GM12878 (cell line): ENCODE measurements at regions not wholly inside any gene's neighbourhood (a gene's known extent, or its start where the extent isn't known, plus 50 kb on each side); places are given as distances from the start of the nearest gene placed in this dataset.

Experiments
- ATAC-seq: fragments of 200-7000 bp; cut with Tn5 transposase; 3 replicates; pipeline ENCODE4 v1.9.1; 2020; ENCODE audit warnings: mild to moderate bottlenecking, moderate library complexity
- BruUV-seq: library from RNA; stranded (reverse); fragments of 400-500 nt; replicated peaks from 2 replicates; lab custom pipeline; 2021; lab: Mats Ljungman, UMichigan
- CTCF ChIA-PET: fragments of 300-600 bp; sonication (Branson Sonifier 250); formaldehyde crosslinking; extraction: SDS; loops from one replicate; lab custom pipeline; 2021; ENCODE audit warnings: inconsistent platforms; lab: Yijun Ruan, JAX
- POLR2A ChIA-PET: fragments of 350-600 bp; formaldehyde crosslinking; extraction: SDS; loops from one replicate; lab custom pipeline; 2021; ENCODE audit warnings: inconsistent platforms; lab: Charles Lee
- RAD21 ChIA-PET: fragments of 300-600 bp; sonication (Branson Sonifier 250); formaldehyde crosslinking; loops from one replicate; lab custom pipeline; 2023; ENCODE audit warnings: antibody characterized with exemption; ENCODE audit not compliant: unreplicated experiment; lab: Charles Lee
- SMC1A ChIA-PET: fragments of 300-600 bp; sonication (Branson Sonifier 250); formaldehyde crosslinking; loops from one replicate; lab custom pipeline; 2023; ENCODE audit not compliant: unreplicated experiment, uncharacterized antibody; lab: Charles Lee
- DNase-seq: peaks from one replicate; pipeline ENCODE4 v3.0.0-alpha.2; 2011; ENCODE audit warnings: low read depth, low spot score
- FAIRE-seq: peaks from 3 replicates; lab custom pipeline; 2011; peaks lifted over from hg19 to GRCh38; lab: Jason Lieb, UNC
- H2AFZ ChIP-seq: 2 replicates; pipeline ENCODE4 v1.6.0; 2011; ENCODE audit warnings: low read depth, low read length, control low read depth; ENCODE audit not compliant: control insufficient read depth
- H3K27ac ChIP-seq: 2 replicates; pipeline ENCODE4 v1.5.1; 2011; ENCODE audit warnings: control low read depth; ENCODE audit not compliant: control insufficient read depth, insufficient read depth
- H3K27me3 ChIP-seq, 2 experiments: replicated peaks in 1 of 2; 2 replicates each; pipeline versions ENCODE4 v1.6.0 to v1.6.1; 2011; ENCODE audit warnings: low read length in 1 of 2; ENCODE audit not compliant: control insufficient read depth in 2 of 2, insufficient read depth in 2 of 2
- H3K36me3 ChIP-seq, 2 experiments: 2 replicates each; pipeline ENCODE4 v1.5.1; 2011; ENCODE audit warnings: low read length in 1 of 2; ENCODE audit not compliant: control insufficient read depth in 2 of 2, insufficient read depth in 2 of 2
- H3K4me1 ChIP-seq: 2 replicates; pipeline ENCODE4 v1.6.1; 2011; ENCODE audit warnings: mild to moderate bottlenecking, low read length, moderate library complexity, mixed read lengths; ENCODE audit not compliant: control insufficient read depth, insufficient read depth
- H3K4me2 ChIP-seq: 2 replicates; pipeline ENCODE4 v1.6.0; 2011; ENCODE audit warnings: control low read depth; ENCODE audit not compliant: control insufficient read depth, insufficient read depth
- H3K4me3 ChIP-seq: fragments of 200-600 bp; sonication (generic); 2 replicates; pipeline ENCODE4 v1.5.1; 2016
- H3K79me2 ChIP-seq: 2 replicates; pipeline ENCODE4 v1.6.0; 2011; ENCODE audit warnings: low read length; ENCODE audit not compliant: control insufficient read depth, insufficient read depth
- H3K9ac ChIP-seq: 2 replicates; pipeline ENCODE4 v1.8.0; 2011; ENCODE audit warnings: low read length, control low read depth, mixed read lengths; ENCODE audit not compliant: control insufficient read depth, insufficient read depth
- H3K9me3 ChIP-seq: replicated peaks from 3 replicates; pipeline ENCODE4 v1.5.1; 2011; ENCODE audit warnings: mild to moderate bottlenecking, low read length; ENCODE audit not compliant: control insufficient read depth, insufficient read depth
- H4K20me1 ChIP-seq: 2 replicates; pipeline ENCODE4 v1.6.0; 2011; ENCODE audit not compliant: control insufficient read depth, insufficient read depth
- CREB1 ChIP-seq: IDR thresholded peaks from 2 replicates; pipeline ENCODE4 v1.6.1; 2012; ENCODE audit warnings: low read depth, mild to moderate bottlenecking, inconsistent platforms
- YY1 ChIP-seq: IDR thresholded peaks from 2 replicates; pipeline ENCODE4 v1.6.1; 2011; ENCODE audit warnings: low read depth, mild to moderate bottlenecking, low read length
- WGBS: methylation state at CpG from one replicate; pipeline ENCODE4 v1.1.6; 2016; ENCODE audit warnings: low lambda C conversion rate; ENCODE audit not compliant: insufficient replicate concordance, insufficient coverage; ENCODE audit errors: missing lambda C conversion rate; 5-methylcytosine and 5-hydroxymethylcytosine counted together
- in situ Hi-C: fragments of 300-500 bp; cut with MboI; formaldehyde crosslinking; loops from 9 replicates; pipeline ENCODE4 v1.14.3; 2018; ENCODE audit warnings: mixed read lengths
- intact Hi-C: fragments of 100-400 bp; cut with micrococcal nuclease; formaldehyde crosslinking; loops from one replicate; pipeline ENCODE4 v1.14.2; 2022; ENCODE audit not compliant: unreplicated experiment

GRCh38 chr17:36673068-36673467 is 71.7 kb downstream of the MRM1 start:
- 48% methylated on average over 5 of the region's 5 CpGs for WGBS
- RAD21 ChIA-PET: no interaction called here
- no peak overlapping the region for H3K4me2 ChIP-seq
- no peak overlapping the region for H3K4me3 ChIP-seq
- H3K79me2 ChIP-seq: no peaks in the 10 kb centered on the region
- FAIRE-seq (no peak), DNase-seq (no peak), ATAC-seq (no peak)
- intact Hi-C loops (no loop called here), in situ Hi-C loops (no loop called here)
- POLR2A ChIA-PET: no interaction called here
- CTCF ChIA-PET: no interaction called here
- no peak overlapping the region for H3K9ac ChIP-seq
- SMC1A ChIA-PET: interaction anchor here (1.0 kb wide), 1 partner anchor 42 kb away, joined by 4 read pairs; no protein-coding TSS in a partner anchor
- no peaks in the 10 kb centered on the region for H3K9me3 ChIP-seq
- TF ChIP-seq YY1: no peak
- H2AFZ ChIP-seq: no peak overlapping the region
- H3K36me3 ChIP-seq: no peaks in the 10 kb centered on the region
- no TSS peak for BruUV-seq
- H3K27me3 ChIP-seq: no peaks in the 10 kb centered on the region; a peak in 3 of 4 replicates
- no peaks in the 10 kb centered on the region; the same call in 1 of the 2 replicates for H3K4me1 ChIP-seq
- no peak overlapping the region for H3K27ac ChIP-seq
- H4K20me1 ChIP-seq: no peaks in the 10 kb centered on the region

- WGBS: 60% methylated on average over 7 of the region's 7 CpGs
- H3K27ac ChIP-seq: no peak overlapping the region
These were observed 72.4 kb downstream of the MRM1 start for GRCh38 chr17:36673637-36674277.

More at GRCh38 chr17:36673637-36674277, 72.4 kb downstream of the MRM1 start:
- H3K36me3 ChIP-seq: no peaks in the 10 kb centered on the region
- no peaks in the 10 kb centered on the region; the same call in 1 of the 2 replicates for H3K4me1 ChIP-seq
- H2AFZ ChIP-seq: no peak overlapping the region
- POLR2A ChIA-PET: no interaction called here
- ATAC-seq: no peak
- intact Hi-C loops (no loop called here), in situ Hi-C loops (no loop called here)
- H3K79me2 ChIP-seq: no peaks in the 10 kb centered on the region
- H3K27me3 ChIP-seq: no peaks in the 10 kb centered on the region; a peak in 3 of 4 replicates
- DNase-seq: no peak
- no peak overlapping the region for H3K4me3 ChIP-seq
- SMC1A ChIA-PET: no interaction called here
- RAD21 ChIA-PET: no interaction called here
- BruUV-seq: no TSS peak
- CTCF ChIA-PET: no interaction called here
- no peak overlapping the region for H3K4me2 ChIP-seq
- H3K9me3 ChIP-seq: no peaks in the 10 kb centered on the region
- H3K9ac ChIP-seq: no peak overlapping the region
- H4K20me1 ChIP-seq: no peaks in the 10 kb centered on the region
- no peak for TF ChIP-seq CREB1
- no peak for FAIRE-seq
